ENCODE measurements at regions not wholly inside any gene's neighbourhood (a gene's known extent, or its start where the extent isn't known, plus 50 kb on each side); places are given as distances from the start of the nearest gene placed in this dataset.
"Not testable (repeated sequence)": the region's sequence is repeated elsewhere in the genome, so short reads cannot be mapped to it uniquely, and the experiment has no call there.

GRCh38 chr14:34300882-34301734 lies 160.9 kb downstream of the SPTSSA start:
- DNase-seq (ENCODE audit: low read depth): peak; percentile 41

GRCh38 chr14:34300330-34300729 lies 161.7 kb downstream of the SPTSSA start:
- no peak for DNase-seq (ENCODE audit: low read depth)

GRCh38 chr14:34299360-34299759 lies 162.7 kb downstream of the SPTSSA start:
- no peak for DNase-seq (ENCODE audit: low read depth)

- no peak for DNase-seq (ENCODE audit: low read depth)
These were observed 164.1 kb downstream of the SPTSSA start for GRCh38 chr14:34297786-34298520.

- no peak for DNase-seq (ENCODE audit: low read depth)
These were observed 178.4 kb downstream of the SPTSSA start for GRCh38 chr14:34283590-34283989.

- DNase-seq (ENCODE audit: low read depth): no peak
These were observed 184.8 kb downstream of the SPTSSA start for GRCh38 chr14:34277191-34277590.

- no peak for DNase-seq (ENCODE audit: low read depth)
These were observed 186.5 kb downstream of the SPTSSA start for GRCh38 chr14:34275530-34275929.

GRCh38 chr14:34275078-34275477 lies 187.0 kb downstream of the SPTSSA start:
- DNase-seq (ENCODE audit: low read depth): no peak

GRCh38 chr14:34273716-34274115 lies 188.3 kb downstream of the SPTSSA start:
- DNase-seq (ENCODE audit: low read depth): not testable (repeated sequence)

- no peak for DNase-seq (ENCODE audit: low read depth)
These were observed 191.7 kb downstream of the SPTSSA start for GRCh38 chr14:34270361-34270760.

- no peak for DNase-seq (ENCODE audit: low read depth)
These were observed 195.7 kb downstream of the SPTSSA start for GRCh38 chr14:34266344-34266743.

GRCh38 chr14:34262127-34262910 lies 199.7 kb downstream of the SPTSSA start:
- no peak for DNase-seq (ENCODE audit: low read depth)

GRCh38 chr14:34259996-34260395 lies 202.0 kb downstream of the SPTSSA start:
- no peak for DNase-seq (ENCODE audit: low read depth)

GRCh38 chr14:34258318-34258717 lies 203.7 kb downstream of the SPTSSA start:
- DNase-seq (ENCODE audit: low read depth): peak; percentile 8

GRCh38 chr14:34257505-34257904 lies 204.5 kb downstream of the SPTSSA start:
- no peak for DNase-seq (ENCODE audit: low read depth)

GRCh38 chr14:34256223-34256622 lies 205.8 kb downstream of the SPTSSA start:
- DNase-seq (ENCODE audit: low read depth): no peak

GRCh38 chr14:34254571-34254970 lies 207.5 kb downstream of the SPTSSA start:
- DNase-seq (ENCODE audit: low read depth): no peak

- no peak for DNase-seq (ENCODE audit: low read depth)
These were observed 208.0 kb downstream of the SPTSSA start for GRCh38 chr14:34254031-34254430.

GRCh38 chr14:34252227-34252626 lies 209.8 kb downstream of the SPTSSA start:
- DNase-seq (ENCODE audit: low read depth): peak; percentile 18

GRCh38 chr14:34251662-34252061 lies 210.4 kb downstream of the SPTSSA start:
- no peak for DNase-seq (ENCODE audit: low read depth)

GRCh38 chr14:34250959-34251358 lies 211.1 kb downstream of the SPTSSA start:
- DNase-seq (ENCODE audit: low read depth): no peak

- no peak for DNase-seq (ENCODE audit: low read depth)
These were observed 214.4 kb downstream of the SPTSSA start for GRCh38 chr14:34247605-34248004.
